ENCODE measurements at regions not wholly inside any gene's neighbourhood (a gene's known extent, or its start where the extent isn't known, plus 50 kb on each side); places are given as distances from the start of the nearest gene placed in this dataset.
"Not testable (repeated sequence)": the region's sequence is repeated elsewhere in the genome, so short reads cannot be mapped to it uniquely, and the experiment has no call there.

- no peak for DNase-seq
Observed at GRCh38 chr14:48726080-48726642, 860.0 kb downstream of the RPS29 start.

- no peak for DNase-seq
Observed at GRCh38 chr14:48725051-48725734, 861.0 kb downstream of the RPS29 start.

- no peak for DNase-seq
Observed at GRCh38 chr14:48723841-48724495, 862.2 kb downstream of the RPS29 start.

- peak in 1 of 56 donors; percentile 7 for DNase-seq
Observed at GRCh38 chr14:48714366-48714765, 871.8 kb downstream of the RPS29 start.

- DNase-seq = no peak
Observed at GRCh38 chr14:48710133-48710532, 876.0 kb downstream of the RPS29 start.

GRCh38 chr14:48709277-48709785, 876.8 kb downstream of the RPS29 start:
- no peak for DNase-seq

- no peak for DNase-seq
Observed at GRCh38 chr14:48704639-48705038, 881.5 kb downstream of the RPS29 start.

GRCh38 chr14:48703728-48704467, 882.3 kb downstream of the RPS29 start:
- DNase-seq = peak in 3 of 56 donors; percentile 0 to 7 (median 2)

GRCh38 chr14:48697362-48697761, 888.8 kb downstream of the RPS29 start:
- not testable (repeated sequence) for DNase-seq

GRCh38 chr14:48693793-48694192, 892.4 kb downstream of the RPS29 start:
- no peak for DNase-seq

GRCh38 chr14:48690349-48690748, 895.8 kb downstream of the RPS29 start:
- no peak for DNase-seq

GRCh38 chr14:48686650-48687049, 899.5 kb downstream of the RPS29 start:
- DNase-seq = no peak

- no peak for DNase-seq
Observed at GRCh38 chr14:48672506-48672905, 913.7 kb downstream of the RPS29 start.

- DNase-seq = no peak
Observed at GRCh38 chr14:48670939-48671338, 915.2 kb downstream of the RPS29 start.

- DNase-seq = no peak
Observed at GRCh38 chr14:48665077-48665784, 920.9 kb downstream of the RPS29 start.

GRCh38 chr14:48643241-48643640, 942.9 kb downstream of the RPS29 start:
- DNase-seq = no peak

- no peak for DNase-seq
Observed at GRCh38 chr14:48628870-48629269, 953.5 kb upstream of the MDGA2 start.

- no peak for DNase-seq
Observed at GRCh38 chr14:48622980-48623379, 947.6 kb upstream of the MDGA2 start.

- DNase-seq = no peak
Observed at GRCh38 chr14:48618057-48618456, 942.7 kb upstream of the MDGA2 start.

- no peak for DNase-seq
Observed at GRCh38 chr14:48616931-48617330, 941.5 kb upstream of the MDGA2 start.

GRCh38 chr14:48615618-48616017, 940.2 kb upstream of the MDGA2 start:
- no peak for DNase-seq

All from amygdala (tissue), 56 donors.